Ishikawa (cell line): ENCODE measurements at regions not wholly inside any gene's neighbourhood (a gene's known extent, or its start where the extent isn't known, plus 50 kb on each side); places are given as distances from the start of the nearest gene placed in this dataset.

ENCODE experiments used
- REST ChIP-seq: IDR thresholded peaks from 2 replicates; pipeline ENCODE4 v1.6.1; 2012; ENCODE audit warnings: low read depth, mild to moderate bottlenecking
- YY1 ChIP-seq: IDR thresholded peaks from 2 replicates; pipeline ENCODE4 v1.6.1; 2012; ENCODE audit warnings: low read depth

DNA sequence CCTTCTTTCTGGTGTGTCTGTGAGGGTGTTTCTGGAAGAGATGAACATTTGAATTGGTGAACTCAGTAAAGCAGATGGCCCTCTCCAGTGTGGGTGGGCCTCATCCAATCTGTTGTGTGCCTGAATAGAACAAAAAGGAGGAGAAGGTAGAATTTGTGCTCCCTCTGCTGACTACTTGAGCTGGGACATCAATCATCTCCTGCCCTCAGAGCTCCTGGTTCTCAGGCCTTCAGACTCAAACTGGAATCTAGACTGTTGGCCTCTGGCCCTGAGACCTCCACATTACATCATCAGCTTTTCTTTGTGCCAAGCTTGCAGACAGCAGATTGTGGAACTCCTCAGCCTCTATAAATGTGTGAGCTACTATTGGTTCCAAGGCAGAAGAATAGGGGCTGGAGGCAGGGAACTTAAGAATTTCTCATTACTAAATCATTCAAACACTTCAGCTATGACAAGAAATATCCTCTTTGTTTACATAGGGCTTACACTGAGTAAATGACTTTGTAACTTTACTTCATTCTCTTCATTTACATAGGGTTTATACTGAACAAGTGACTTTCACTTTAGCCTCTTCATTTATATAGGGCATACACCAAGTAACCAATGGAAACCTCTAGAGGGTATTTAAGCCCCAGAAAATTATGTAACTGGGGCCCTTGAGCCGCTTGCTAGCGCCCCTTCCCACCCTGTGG lies 86.9 kb upstream of the NWD2 start:
- TF ChIP-seq REST (no peak), YY1 (no peak)
